GM21576 (cell line): ENCODE measurements at regions not wholly inside any gene's neighbourhood (a gene's known extent, or its start where the extent isn't known, plus 50 kb on each side); places are given as distances from the start of the nearest gene placed in this dataset.
"Not testable (repeated sequence)": the region's sequence is repeated elsewhere in the genome, so short reads cannot be mapped to it uniquely, and the experiment has no call there.

Experiments
- ATAC-seq: cut with Tn5 transposase; IDR thresholded peaks from one replicate; pipeline ENCODE4 v1.9.1; 2021; ENCODE audit warnings: mild to moderate bottlenecking, moderate library complexity; ENCODE audit not compliant: unreplicated experiment

DNA sequence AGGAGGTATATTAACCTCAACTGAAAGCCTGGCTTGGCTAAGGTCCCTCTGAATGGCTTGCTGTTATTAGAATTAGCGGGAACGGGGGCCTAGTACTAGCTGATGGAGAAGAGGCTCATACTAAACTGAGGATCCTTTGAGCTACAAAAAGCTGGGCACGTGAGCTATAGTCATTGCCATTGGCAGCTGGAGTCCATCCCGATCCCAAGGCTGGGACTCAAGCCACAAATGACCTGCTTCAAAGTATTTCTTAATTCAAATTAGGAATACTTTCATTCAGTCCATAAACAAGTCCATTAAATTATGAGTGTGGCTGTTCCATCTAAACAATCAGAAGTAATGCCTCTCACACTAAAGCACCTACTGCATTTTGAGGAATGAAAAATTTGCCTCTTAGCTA, 114.5 kb downstream of the DACT1 start:
- no peak for ATAC-seq

GRCh38 chr14:58752771-58753201, 115.0 kb downstream of the DACT1 start:
- no peak for ATAC-seq

DNA sequence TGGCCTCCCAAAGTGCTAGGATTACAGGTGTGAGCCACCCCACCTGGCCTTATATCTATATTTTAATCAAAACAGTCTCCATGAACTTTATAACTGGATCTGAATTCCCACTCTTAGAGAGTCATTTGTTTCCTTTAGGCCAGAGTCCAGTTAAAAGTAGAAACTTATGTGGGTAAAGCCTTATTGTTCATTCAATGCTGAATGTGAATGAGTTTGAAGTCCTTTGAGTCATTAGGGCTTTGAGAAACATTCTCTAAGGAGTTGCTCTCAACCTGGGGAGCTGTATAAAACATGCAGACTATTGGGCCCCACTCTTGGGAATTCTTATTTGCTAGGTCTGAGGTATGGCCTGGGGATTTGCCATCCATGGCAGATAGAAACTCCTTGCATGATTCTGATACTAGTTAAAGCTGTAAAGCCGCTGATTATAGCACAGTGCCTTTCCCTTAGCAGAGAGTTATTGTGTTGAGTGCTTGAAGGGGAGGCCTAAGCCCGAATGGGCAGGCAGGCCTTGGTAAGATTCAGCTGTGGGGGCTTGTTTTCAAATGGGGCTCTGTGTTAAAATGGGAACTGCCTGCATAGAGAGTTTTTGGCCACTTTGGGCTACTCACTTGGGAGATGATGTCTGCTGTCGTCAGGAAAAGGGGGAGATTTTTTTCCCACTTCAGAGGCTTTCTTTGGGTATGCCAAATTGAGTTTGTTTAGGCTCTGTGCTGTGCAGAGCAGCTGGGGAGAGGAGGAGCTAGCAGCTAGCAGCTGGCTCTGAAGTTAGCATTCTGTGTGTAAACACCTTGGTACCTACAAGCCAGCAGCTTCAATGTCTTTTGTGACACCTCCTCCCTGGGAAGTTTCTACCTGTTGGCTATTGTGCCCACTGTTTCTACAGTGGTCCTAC, 117.5 kb downstream of the DACT1 start:
- no peak for ATAC-seq

- no peak for ATAC-seq
Measured at GRCh38 chr14:58760121-58760520, 122.4 kb downstream of the DACT1 start.

DNA sequence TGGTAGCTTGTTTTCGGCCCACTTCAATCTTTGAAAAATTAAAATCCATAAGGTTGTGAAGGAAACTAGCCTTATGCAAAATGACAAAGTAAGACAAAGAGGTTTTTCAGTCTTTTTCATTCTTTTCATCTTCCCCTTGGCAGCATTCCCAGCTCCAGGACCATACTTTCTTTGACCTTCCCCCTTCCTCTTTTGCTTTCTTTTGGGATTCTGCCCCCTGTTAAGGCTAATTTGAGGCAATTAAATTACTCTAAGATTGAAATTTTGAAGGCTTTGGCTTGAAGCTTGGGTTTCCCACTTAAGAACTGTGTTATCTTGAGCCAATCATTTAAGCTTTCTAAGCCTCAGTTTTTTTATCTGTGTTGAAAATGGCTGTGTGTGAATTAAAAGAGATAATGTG, 124.9 kb downstream of the DACT1 start:
- no peak for ATAC-seq

DNA sequence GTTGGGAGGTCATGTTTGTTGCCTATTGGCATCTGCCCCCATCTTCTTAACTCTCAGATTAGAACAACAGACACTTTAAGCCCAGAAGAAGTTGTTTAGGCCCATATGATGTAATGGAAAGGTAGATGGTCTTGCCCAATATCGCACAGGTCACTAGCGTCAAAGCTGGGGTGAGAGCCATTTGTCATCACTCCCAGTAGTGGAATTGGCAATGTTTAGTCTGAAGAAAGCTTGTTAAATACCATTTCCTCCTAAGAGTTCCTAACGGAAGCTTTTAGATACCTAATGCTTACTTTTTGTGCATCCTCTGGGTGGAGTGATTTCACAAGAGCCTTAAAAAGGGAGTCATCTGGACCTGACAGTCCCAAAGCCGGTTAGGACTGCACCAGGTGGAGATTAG, 125.4 kb downstream of the DACT1 start:
- no peak for ATAC-seq

GRCh38 chr14:58765418-58765831, 127.7 kb downstream of the DACT1 start:
- no peak for ATAC-seq

GRCh38 chr14:58765843-58766242, 128.1 kb downstream of the DACT1 start:
- no peak for ATAC-seq

- no peak for ATAC-seq
Measured at GRCh38 chr14:58769011-58769643, 131.4 kb downstream of the DACT1 start.

DNA sequence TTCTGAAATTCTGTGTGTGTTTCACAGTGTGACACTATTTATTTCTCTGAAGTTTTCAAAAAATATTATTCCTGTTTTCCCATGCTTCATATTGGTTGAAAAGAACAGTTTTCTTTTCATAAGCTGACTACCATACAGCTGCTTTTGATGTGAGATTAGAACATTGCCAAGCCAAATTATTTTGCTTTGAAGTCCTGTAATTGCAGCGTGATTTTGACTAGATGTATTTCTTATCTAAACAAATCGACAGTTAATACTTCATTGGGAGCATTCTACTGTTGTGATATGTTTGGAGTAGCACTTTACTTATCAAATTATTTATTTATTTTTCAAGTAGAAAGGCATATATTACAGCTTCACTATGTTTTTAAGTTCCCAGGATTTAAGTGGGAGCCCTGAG, 132.0 kb downstream of the DACT1 start:
- ATAC-seq = no peak

GRCh38 chr14:58770491-58770982, 132.8 kb downstream of the DACT1 start:
- no peak for ATAC-seq

DNA sequence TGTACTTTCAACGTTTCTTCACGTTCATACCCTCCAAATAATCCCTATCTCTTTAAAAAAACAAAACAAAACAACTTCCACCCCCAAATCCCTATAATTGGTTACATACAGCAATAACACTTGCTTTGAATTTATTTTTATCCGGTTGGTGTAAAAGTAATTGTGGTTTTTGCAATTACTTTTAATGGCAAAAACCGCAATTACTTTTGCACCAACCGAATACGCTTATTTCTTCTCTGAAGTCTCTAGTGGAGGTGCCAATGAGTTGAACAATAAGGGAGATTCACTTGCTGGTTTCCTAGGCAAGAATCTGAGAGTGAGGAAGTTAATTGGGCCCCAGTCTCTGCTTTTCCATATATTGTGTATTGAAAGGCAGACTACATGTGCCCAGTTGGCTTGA, 133.3 kb downstream of the DACT1 start:
- ATAC-seq = no peak

DNA sequence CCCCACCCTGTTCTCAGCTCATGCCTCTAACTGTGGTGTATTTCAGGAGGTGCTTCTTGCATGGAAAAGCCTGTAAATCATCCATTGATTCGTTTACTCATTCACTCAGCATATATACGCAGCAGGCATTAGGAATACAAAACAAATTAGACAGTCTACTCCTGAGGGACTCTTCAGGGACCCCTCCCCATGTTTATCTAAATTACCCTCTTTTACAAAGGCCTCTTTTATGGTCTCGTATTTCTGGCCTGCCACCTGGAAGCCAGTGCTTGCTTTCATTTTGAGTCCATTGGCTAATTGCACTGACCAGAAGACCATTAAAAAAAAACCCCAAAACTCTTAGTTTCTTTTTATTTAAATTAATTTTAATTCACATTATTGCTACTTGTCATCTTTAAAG, 134.4 kb downstream of the DACT1 start:
- no peak for ATAC-seq

- no peak for ATAC-seq
Measured at GRCh38 chr14:58772794-58773620, 135.2 kb downstream of the DACT1 start.

- no peak for ATAC-seq
Measured at GRCh38 chr14:58774531-58774930, 136.8 kb downstream of the DACT1 start.

- ATAC-seq = not testable (repeated sequence)
Measured at GRCh38 chr14:58775130-58775529, 137.4 kb downstream of the DACT1 start.

GRCh38 chr14:58776516-58776915, 138.8 kb downstream of the DACT1 start:
- ATAC-seq = no peak

GRCh38 chr14:58777541-58777979, 139.8 kb downstream of the DACT1 start:
- no peak for ATAC-seq

DNA sequence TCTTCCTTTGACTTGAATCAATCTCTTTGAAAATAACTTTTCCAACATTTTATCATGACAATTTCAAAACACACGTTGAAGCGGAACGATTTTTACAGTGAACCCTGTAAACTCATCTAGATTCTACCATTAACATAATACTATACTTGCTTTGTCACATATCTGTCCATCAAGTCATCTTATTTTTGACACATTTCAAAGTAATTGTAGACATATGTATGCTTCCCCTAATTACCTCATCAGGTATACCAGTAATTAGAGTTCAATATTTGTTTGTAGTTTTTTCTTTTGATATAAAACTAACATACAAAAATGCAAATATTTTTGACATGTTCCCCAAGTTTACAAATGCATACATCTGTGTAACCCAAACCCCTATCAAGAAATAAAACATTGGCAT, 140.4 kb downstream of the DACT1 start:
- ATAC-seq = no peak

DNA sequence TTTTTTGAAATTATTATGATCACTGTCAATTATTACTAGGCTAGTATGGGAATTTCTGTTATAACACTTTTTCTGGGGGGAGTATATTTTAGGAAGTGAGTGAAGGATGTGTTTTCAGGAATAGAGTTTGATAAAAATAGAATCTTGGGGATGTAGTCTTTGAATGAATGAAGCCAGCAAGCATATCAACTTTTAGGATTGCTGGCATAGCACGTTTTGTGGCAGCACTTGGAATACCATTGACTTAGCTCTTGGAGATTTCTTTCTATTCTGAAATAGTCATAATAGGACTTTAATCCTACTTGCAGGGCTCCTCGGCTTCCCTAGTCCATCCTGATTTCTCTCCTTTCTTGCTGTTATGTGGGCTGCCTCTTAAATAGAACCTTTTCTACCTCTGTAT, 141.6 kb downstream of the DACT1 start:
- ATAC-seq = no peak

GRCh38 chr14:58780185-58780584, 142.4 kb downstream of the DACT1 start:
- ATAC-seq = no peak
